GM12878 (cell line): ENCODE measurements at regions not wholly inside any gene's neighbourhood (a gene's known extent, or its start where the extent isn't known, plus 50 kb on each side); places are given as distances from the start of the nearest gene placed in this dataset.

Experiments used
- ATAC-seq: fragments of 200-7000 bp; cut with Tn5 transposase; 3 replicates; pipeline ENCODE4 v1.9.1; 2020; ENCODE audit warnings: mild to moderate bottlenecking, moderate library complexity
- BruUV-seq: library from RNA; stranded (reverse); fragments of 400-500 nt; replicated peaks from 2 replicates; lab custom pipeline; 2021; lab: Mats Ljungman, UMichigan
- CTCF ChIA-PET: fragments of 300-600 bp; sonication (Branson Sonifier 250); formaldehyde crosslinking; extraction: SDS; loops from one replicate; lab custom pipeline; 2021; ENCODE audit warnings: inconsistent platforms; lab: Yijun Ruan, JAX
- POLR2A ChIA-PET: fragments of 350-600 bp; formaldehyde crosslinking; extraction: SDS; loops from one replicate; lab custom pipeline; 2021; ENCODE audit warnings: inconsistent platforms; lab: Charles Lee
- RAD21 ChIA-PET: fragments of 300-600 bp; sonication (Branson Sonifier 250); formaldehyde crosslinking; loops from one replicate; lab custom pipeline; 2023; ENCODE audit warnings: antibody characterized with exemption; ENCODE audit not compliant: unreplicated experiment; lab: Charles Lee
- SMC1A ChIA-PET: fragments of 300-600 bp; sonication (Branson Sonifier 250); formaldehyde crosslinking; loops from one replicate; lab custom pipeline; 2023; ENCODE audit not compliant: unreplicated experiment, uncharacterized antibody; lab: Charles Lee
- DNase-seq: peaks from one replicate; pipeline ENCODE4 v3.0.0-alpha.2; 2011; ENCODE audit warnings: low read depth, low spot score
- FAIRE-seq: peaks from 3 replicates; lab custom pipeline; 2011; peaks lifted over from hg19 to GRCh38; lab: Jason Lieb, UNC
- H2AFZ ChIP-seq: 2 replicates; pipeline ENCODE4 v1.6.0; 2011; ENCODE audit warnings: low read depth, low read length, control low read depth; ENCODE audit not compliant: control insufficient read depth
- H3K27ac ChIP-seq: 2 replicates; pipeline ENCODE4 v1.5.1; 2011; ENCODE audit warnings: control low read depth; ENCODE audit not compliant: control insufficient read depth, insufficient read depth
- H3K27me3 ChIP-seq, 2 experiments: replicated peaks in 1 of 2; 2 replicates each; pipeline versions ENCODE4 v1.6.0 to v1.6.1; 2011; ENCODE audit warnings: low read length in 1 of 2; ENCODE audit not compliant: control insufficient read depth in 2 of 2, insufficient read depth in 2 of 2
- H3K36me3 ChIP-seq, 2 experiments: 2 replicates each; pipeline ENCODE4 v1.5.1; 2011; ENCODE audit warnings: low read length in 1 of 2; ENCODE audit not compliant: control insufficient read depth in 2 of 2, insufficient read depth in 2 of 2
- H3K4me1 ChIP-seq: 2 replicates; pipeline ENCODE4 v1.6.1; 2011; ENCODE audit warnings: mild to moderate bottlenecking, low read length, moderate library complexity, mixed read lengths; ENCODE audit not compliant: control insufficient read depth, insufficient read depth
- H3K4me2 ChIP-seq: 2 replicates; pipeline ENCODE4 v1.6.0; 2011; ENCODE audit warnings: control low read depth; ENCODE audit not compliant: control insufficient read depth, insufficient read depth
- H3K4me3 ChIP-seq: fragments of 200-600 bp; sonication (generic); 2 replicates; pipeline ENCODE4 v1.5.1; 2016
- H3K79me2 ChIP-seq: 2 replicates; pipeline ENCODE4 v1.6.0; 2011; ENCODE audit warnings: low read length; ENCODE audit not compliant: control insufficient read depth, insufficient read depth
- H3K9ac ChIP-seq: 2 replicates; pipeline ENCODE4 v1.8.0; 2011; ENCODE audit warnings: low read length, control low read depth, mixed read lengths; ENCODE audit not compliant: control insufficient read depth, insufficient read depth
- H3K9me3 ChIP-seq: replicated peaks from 3 replicates; pipeline ENCODE4 v1.5.1; 2011; ENCODE audit warnings: mild to moderate bottlenecking, low read length; ENCODE audit not compliant: control insufficient read depth, insufficient read depth
- H4K20me1 ChIP-seq: 2 replicates; pipeline ENCODE4 v1.6.0; 2011; ENCODE audit not compliant: control insufficient read depth, insufficient read depth
- CBX3 ChIP-seq: fragments of 200-600 bp; sonication (generic); IDR thresholded peaks from 2 replicates; pipeline ENCODE4 v1.6.1; 2016; ENCODE audit warnings: low read depth, borderline replicate concordance
- CTCF ChIP-seq, 3 experiments: IDR thresholded peaks in 2 of 3; conservative IDR thresholded peaks in 1 of 3; 2 replicates each; pipeline ENCODE4 v1.5.1; 2011; ENCODE audit warnings: low read depth in 3 of 3, low read length in 3 of 3, mild to moderate bottlenecking in 3 of 3, control low read depth in 2 of 3, moderate library complexity in 2 of 3, inconsistent platforms in 1 of 3, mixed read lengths in 1 of 3; ENCODE audit not compliant: control insufficient read depth in 2 of 3, insufficient read depth in 1 of 3; ENCODE audit errors: extremely low read depth in 1 of 3
- E2F8 ChIP-seq: fragments of 450-650 bp; IDR thresholded peaks from 2 replicates; pipeline ENCODE4 v1.6.1; 2018; ENCODE audit warnings: mild to moderate bottlenecking, low read depth, moderate library complexity; ENCODE audit not compliant: partially characterized antibody
- IKZF2 ChIP-seq, 2 experiments: fragments of 450-650 bp; IDR thresholded peaks; 2 replicates each; pipeline ENCODE4 v1.6.1; 2017; ENCODE audit warnings: mild to moderate bottlenecking in 2 of 2, moderate library complexity in 2 of 2
- RAD21 ChIP-seq: IDR thresholded peaks from 2 replicates; pipeline ENCODE4 v1.6.1; 2011; ENCODE audit warnings: mild to moderate bottlenecking, low read depth, low read length, moderate library complexity; ENCODE audit not compliant: insufficient read depth
- SMC3 ChIP-seq: IDR thresholded peaks from 2 replicates; pipeline ENCODE4 v1.6.1; 2011; ENCODE audit warnings: low read length, improper control_type of control experiment, borderline replicate concordance
- TBL1XR1 ChIP-seq: IDR thresholded peaks from 2 replicates; pipeline ENCODE4 v1.6.1; 2012; ENCODE audit warnings: low read depth, low read length, improper control_type of control experiment
- WGBS: methylation state at CpG from one replicate; pipeline ENCODE4 v1.1.6; 2016; ENCODE audit warnings: low lambda C conversion rate; ENCODE audit not compliant: insufficient replicate concordance, insufficient coverage; ENCODE audit errors: missing lambda C conversion rate; 5-methylcytosine and 5-hydroxymethylcytosine counted together
- in situ Hi-C: fragments of 300-500 bp; cut with MboI; formaldehyde crosslinking; loops from 9 replicates; pipeline ENCODE4 v1.14.3; 2018; ENCODE audit warnings: mixed read lengths
- intact Hi-C: fragments of 100-400 bp; cut with micrococcal nuclease; formaldehyde crosslinking; loops from one replicate; pipeline ENCODE4 v1.14.2; 2022; ENCODE audit not compliant: unreplicated experiment

- POLR2A ChIA-PET = no interaction called here
- ATAC-seq = no peak
- intact Hi-C loops = no loop called here
Observed at GRCh38 chr1:239985044-239985443, 106.6 kb upstream of the FMN2 start.

GRCh38 chr1:239987103-239987745 lies 104.5 kb upstream of the FMN2 start:
- Histone ChIP-seq H3K9me3 (no peaks in the 10 kb centered on the region; the same call in 2 of the 3 replicates), H3K4me3 (no peak overlapping the region), H3K4me2 (no peak overlapping the region), H2AFZ (no peak overlapping the region)
- intact Hi-C loops = no loop called here
- RAD21 ChIA-PET = interaction anchor here (0.7 kb wide), 1 partner anchor 48 kb away, joined by 3 read pairs; no protein-coding TSS in a partner anchor
- CTCF ChIA-PET = interaction anchor here (0.8 to 2.7 kb wide), 7 partner anchors 10 to 1728 kb away, joined by 3 to 9 read pairs (median 3); no protein-coding TSS in a partner anchor
- TF ChIP-seq CBX3 (no peak), TBL1XR1 (no peak), CTCF (IDR thresholded peaks at IDR 0.05 in 2 of 3, conservative IDR thresholded peaks at IDR 0.05 in 1 of 3; ENCODE audit: control insufficient read depth in 2 of 3, extremely low read depth in 1 of 3, insufficient read depth in 1 of 3, low read depth in 3 of 3, low read length in 3 of 3) (peak; percentile 50 to 55 (median 55)), RAD21 (peak; percentile 38; the same call in 1 of the 2 replicates), SMC3 (peak; percentile 15; the same call in 1 of the 2 replicates), E2F8 (no peak)
- TF ChIP-seq, all 136 proteins: peak for 3
- no peaks in the 10 kb centered on the region for H3K79me2 ChIP-seq
- DNase-seq (no peak), ATAC-seq (no peak), FAIRE-seq (no peak)
- SMC1A ChIA-PET = interaction anchor here (0.5 to 0.9 kb wide), 2 partner anchors 10 to 162 kb away, joined by 3 read pairs; no protein-coding TSS in a partner anchor
- POLR2A ChIA-PET = no interaction called here
- in situ Hi-C loops = no loop called here
- H3K36me3 ChIP-seq = no peaks in the 10 kb centered on the region
- no peaks in the 10 kb centered on the region for H3K4me1 ChIP-seq
- H3K27me3 ChIP-seq = no peaks in the 10 kb centered on the region
- no TSS peak for BruUV-seq
- 5% methylated on average over 2 of the region's 2 CpGs for WGBS
- H3K27ac ChIP-seq = no peak overlapping the region
- H3K9ac ChIP-seq = no peak overlapping the region
- H4K20me1 ChIP-seq = no peaks in the 10 kb centered on the region

More at GRCh38 chr1:239985044-239985443, 106.6 kb upstream of the FMN2 start:
- in situ Hi-C loops = no loop called here
- Histone ChIP-seq H2AFZ (no peak overlapping the region), H4K20me1 (no peaks in the 10 kb centered on the region), H3K27ac (no peak overlapping the region), H3K36me3 (no peaks in the 10 kb centered on the region), H3K4me3 (no peak overlapping the region), H3K9me3 (no peaks in the 10 kb centered on the region; the same call in 2 of the 3 replicates), H3K9ac (no peak overlapping the region), H3K4me2 (no peak overlapping the region), H3K4me1 (no peaks in the 10 kb centered on the region), H3K79me2 (no peaks in the 10 kb centered on the region), H3K27me3 (no peaks in the 10 kb centered on the region)
- DNase-seq = no peak
- ChIA-PET RAD21 (no interaction called here), CTCF (no interaction called here), SMC1A (no interaction called here)
- no peak for TF ChIP-seq IKZF2 (IDR thresholded peaks at IDR 0.05)
- WGBS = no CpG with 5 or more reads among the region's 4 CpGs
- no TSS peak for BruUV-seq
- no peak for FAIRE-seq
